A549 (cell line): ENCODE measurements at regions not wholly inside any gene's neighbourhood (a gene's known extent, or its start where the extent isn't known, plus 50 kb on each side); places are given as distances from the start of the nearest gene placed in this dataset.

Source experiments
- BCL3 ChIP-seq: fragments of >200 bp; sonication (Bioruptor Twin); formaldehyde crosslinking; IDR thresholded peaks from 3 replicates; pipeline ENCODE4 v1.6.1; 2016
- CBX2 ChIP-seq: fragments of 200-600 bp; sonication (generic); IDR thresholded peaks from 2 replicates; pipeline ENCODE4 v1.6.1; 2016; ENCODE audit warnings: low read depth, mild to moderate bottlenecking, borderline replicate concordance
- CEBPB ChIP-seq, 2 experiments: fragments of >200 bp in 1 of 2; sonication (Bioruptor Twin) in 1 of 2; formaldehyde crosslinking in 1 of 2; IDR thresholded peaks; 2 replicates each; pipeline ENCODE4 v1.6.1; 2012 to 2016
- CTCF ChIP-seq: fragments of >200 bp; sonication (Bioruptor Twin); formaldehyde crosslinking; IDR thresholded peaks from 3 replicates; pipeline ENCODE4 v1.5.1; 2016
- JUN ChIP-seq, 2 experiments: fragments of >200 bp; sonication (Bioruptor Twin); formaldehyde crosslinking; IDR thresholded peaks; 2 replicates in 1 of 2; 3 replicates in 1 of 2; pipeline ENCODE4 v1.6.1; 2016 to 2017
- JUNB ChIP-seq: fragments of >200 bp; sonication (Bioruptor Twin); formaldehyde crosslinking; IDR thresholded peaks from 2 replicates; pipeline ENCODE4 v1.6.1; 2016
- NR3C1 ChIP-seq: fragments of >200 bp; sonication (Bioruptor Twin); formaldehyde crosslinking; IDR thresholded peaks from 3 replicates; pipeline ENCODE4 v1.6.1; 2017
- POLR2A ChIP-seq: IDR thresholded peaks from 2 replicates; pipeline ENCODE4 v1.6.1; 2012; ENCODE audit warnings: mild to moderate bottlenecking, low read length
- RCOR1 ChIP-seq: fragments of 150-350 bp; IDR thresholded peaks from 2 replicates; pipeline ENCODE4 v1.6.1; 2014; ENCODE audit warnings: antibody characterized with exemption, low read length, low read depth
- RFX5 ChIP-seq: fragments of 450-650 bp; IDR thresholded peaks from 2 replicates; pipeline ENCODE4 v1.7.1; 2014; ENCODE audit warnings: antibody characterized with exemption, mild to moderate bottlenecking, moderate library complexity
- USF2 ChIP-seq: fragments of 450-650 bp; IDR thresholded peaks from 2 replicates; pipeline ENCODE4 v1.6.1; 2014; ENCODE audit warnings: antibody characterized with exemption
- ZC3H11A ChIP-seq: fragments of 450-650 bp; IDR thresholded peaks from 2 replicates; pipeline ENCODE4 v1.6.1; 2014; ENCODE audit warnings: antibody characterized with exemption, mild to moderate bottlenecking
- TF ChIP-seq, protein P1 (sequence below): IDR thresholded peaks from 2 replicates; pipeline ENCODE4 v1.6.1; 2012
- TF ChIP-seq, protein P2 (sequence below): fragments of 200-600 bp; sonication (generic); IDR thresholded peaks from 2 replicates; pipeline ENCODE4 v1.6.1; 2016; ENCODE audit warnings: antibody characterized with exemption, mild to moderate bottlenecking, moderate library complexity

DNA sequence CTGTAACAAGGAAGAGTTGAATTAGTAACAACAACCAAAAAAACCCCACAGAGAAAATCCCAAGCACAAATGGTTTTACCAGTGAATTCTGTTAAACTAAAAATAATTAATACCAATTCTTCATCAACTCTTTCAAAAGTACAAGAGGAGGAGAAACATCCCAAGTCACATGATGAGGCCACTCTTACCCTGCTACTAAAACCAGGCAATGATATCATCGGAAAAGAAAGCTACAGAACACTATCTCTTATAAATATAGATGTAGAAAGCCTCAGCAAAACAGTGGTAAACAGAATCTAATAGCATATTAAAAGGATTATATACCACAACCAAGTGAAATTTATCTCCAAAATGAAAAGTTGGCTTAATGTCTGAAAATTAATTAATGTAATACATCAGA lies 168.1 kb upstream of the SLCO3A1 start:
- TF ChIP-seq, protein P1, sequence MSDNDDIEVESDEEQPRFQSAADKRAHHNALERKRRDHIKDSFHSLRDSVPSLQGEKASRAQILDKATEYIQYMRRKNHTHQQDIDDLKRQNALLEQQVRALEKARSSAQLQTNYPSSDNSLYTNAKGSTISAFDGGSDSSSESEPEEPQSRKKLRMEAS: no peak
- TF ChIP-seq RCOR1 (no peak), CTCF (no peak), JUNB (no peak), ZC3H11A (no peak), POLR2A (no peak), USF2 (no peak), BCL3 (no peak), JUN (IDR thresholded peaks at IDR 0.05) (no peak), RFX5 (no peak), NR3C1 (no peak), CBX2 (no peak), CEBPB (IDR thresholded peaks at IDR 0.05) (no peak)
- TF ChIP-seq, protein P2, sequence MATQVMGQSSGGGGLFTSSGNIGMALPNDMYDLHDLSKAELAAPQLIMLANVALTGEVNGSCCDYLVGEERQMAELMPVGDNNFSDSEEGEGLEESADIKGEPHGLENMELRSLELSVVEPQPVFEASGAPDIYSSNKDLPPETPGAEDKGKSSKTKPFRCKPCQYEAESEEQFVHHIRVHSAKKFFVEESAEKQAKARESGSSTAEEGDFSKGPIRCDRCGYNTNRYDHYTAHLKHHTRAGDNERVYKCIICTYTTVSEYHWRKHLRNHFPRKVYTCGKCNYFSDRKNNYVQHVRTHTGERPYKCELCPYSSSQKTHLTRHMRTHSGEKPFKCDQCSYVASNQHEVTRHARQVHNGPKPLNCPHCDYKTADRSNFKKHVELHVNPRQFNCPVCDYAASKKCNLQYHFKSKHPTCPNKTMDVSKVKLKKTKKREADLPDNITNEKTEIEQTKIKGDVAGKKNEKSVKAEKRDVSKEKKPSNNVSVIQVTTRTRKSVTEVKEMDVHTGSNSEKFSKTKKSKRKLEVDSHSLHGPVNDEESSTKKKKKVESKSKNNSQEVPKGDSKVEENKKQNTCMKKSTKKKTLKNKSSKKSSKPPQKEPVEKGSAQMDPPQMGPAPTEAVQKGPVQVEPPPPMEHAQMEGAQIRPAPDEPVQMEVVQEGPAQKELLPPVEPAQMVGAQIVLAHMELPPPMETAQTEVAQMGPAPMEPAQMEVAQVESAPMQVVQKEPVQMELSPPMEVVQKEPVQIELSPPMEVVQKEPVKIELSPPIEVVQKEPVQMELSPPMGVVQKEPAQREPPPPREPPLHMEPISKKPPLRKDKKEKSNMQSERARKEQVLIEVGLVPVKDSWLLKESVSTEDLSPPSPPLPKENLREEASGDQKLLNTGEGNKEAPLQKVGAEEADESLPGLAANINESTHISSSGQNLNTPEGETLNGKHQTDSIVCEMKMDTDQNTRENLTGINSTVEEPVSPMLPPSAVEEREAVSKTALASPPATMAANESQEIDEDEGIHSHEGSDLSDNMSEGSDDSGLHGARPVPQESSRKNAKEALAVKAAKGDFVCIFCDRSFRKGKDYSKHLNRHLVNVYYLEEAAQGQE: no peak
